HG03460 (cell line): ENCODE measurements at regions not wholly inside any gene's neighbourhood (a gene's known extent, or its start where the extent isn't known, plus 50 kb on each side); places are given as distances from the start of the nearest gene placed in this dataset.
"Not testable (repeated sequence)": the region's sequence is repeated elsewhere in the genome, so short reads cannot be mapped to it uniquely, and the experiment has no call there.

Source experiments
- ATAC-seq: cut with Tn5 transposase; IDR thresholded peaks from one replicate; pipeline ENCODE4 v1.9.1; 2021; ENCODE audit not compliant: unreplicated experiment

- ATAC-seq, result no peak
Observed at GRCh38 chr2:153308466-153308865, 170.1 kb downstream of the RPRM start.

GRCh38 chr2:153307223-153307622 is 171.3 kb downstream of the RPRM start:
- ATAC-seq, result no peak

GRCh38 chr2:153299809-153300208 is 178.8 kb downstream of the RPRM start:
- no peak for ATAC-seq

GRCh38 chr2:153299217-153299616 is 179.3 kb downstream of the RPRM start:
- no peak for ATAC-seq

- ATAC-seq, result no peak
Observed at GRCh38 chr2:153294199-153294786, 184.3 kb downstream of the RPRM start.

GRCh38 chr2:153291718-153292117 is 186.8 kb downstream of the RPRM start:
- ATAC-seq, result no peak

- ATAC-seq, result peak; percentile 83
Observed at GRCh38 chr2:153287109-153287801, 191.3 kb downstream of the RPRM start.

GRCh38 chr2:153268941-153269461 is 209.6 kb downstream of the RPRM start:
- ATAC-seq, result no peak

- not testable (repeated sequence) for ATAC-seq
Observed at GRCh38 chr2:153256876-153257275, 221.7 kb downstream of the RPRM start.

GRCh38 chr2:153246636-153247035 is 231.9 kb downstream of the RPRM start:
- ATAC-seq, result not testable (repeated sequence)

- peak; percentile 93 for ATAC-seq
Observed at GRCh38 chr2:153235516-153235915, 243.0 kb downstream of the RPRM start.

- ATAC-seq, result no peak
Observed at GRCh38 chr2:153232464-153232863, 246.1 kb downstream of the RPRM start.

GRCh38 chr2:153230977-153231376 is 247.6 kb downstream of the RPRM start:
- ATAC-seq, result no peak

GRCh38 chr2:153228904-153229303 is 249.7 kb downstream of the RPRM start:
- ATAC-seq, result no peak

- ATAC-seq, result no peak
Observed at GRCh38 chr2:153227981-153228380, 250.6 kb downstream of the RPRM start.

- ATAC-seq, result no peak
Observed at GRCh38 chr2:153222231-153223165, 256.1 kb downstream of the RPRM start.

- ATAC-seq, result no peak
Observed at GRCh38 chr2:153221506-153221905, 257.1 kb downstream of the RPRM start.

GRCh38 chr2:153221087-153221486 is 257.5 kb downstream of the RPRM start:
- ATAC-seq, result no peak

GRCh38 chr2:153218851-153219250 is 259.7 kb downstream of the RPRM start:
- ATAC-seq, result no peak

GRCh38 chr2:153214337-153214736 is 264.2 kb downstream of the RPRM start:
- ATAC-seq, result no peak

- no peak for ATAC-seq
Observed at GRCh38 chr2:153213022-153213421, 265.5 kb downstream of the RPRM start.
